ENCODE measurements at regions not wholly inside any gene's neighbourhood (a gene's known extent, or its start where the extent isn't known, plus 50 kb on each side); places are given as distances from the start of the nearest gene placed in this dataset.
"Not testable (repeated sequence)": the region's sequence is repeated elsewhere in the genome, so short reads cannot be mapped to it uniquely, and the experiment has no call there.

GRCh38 chr2:211144078-211144477, 587.7 kb downstream of the CPS1 start:
- no peak for DNase-seq
- no peak for ATAC-seq

DNA sequence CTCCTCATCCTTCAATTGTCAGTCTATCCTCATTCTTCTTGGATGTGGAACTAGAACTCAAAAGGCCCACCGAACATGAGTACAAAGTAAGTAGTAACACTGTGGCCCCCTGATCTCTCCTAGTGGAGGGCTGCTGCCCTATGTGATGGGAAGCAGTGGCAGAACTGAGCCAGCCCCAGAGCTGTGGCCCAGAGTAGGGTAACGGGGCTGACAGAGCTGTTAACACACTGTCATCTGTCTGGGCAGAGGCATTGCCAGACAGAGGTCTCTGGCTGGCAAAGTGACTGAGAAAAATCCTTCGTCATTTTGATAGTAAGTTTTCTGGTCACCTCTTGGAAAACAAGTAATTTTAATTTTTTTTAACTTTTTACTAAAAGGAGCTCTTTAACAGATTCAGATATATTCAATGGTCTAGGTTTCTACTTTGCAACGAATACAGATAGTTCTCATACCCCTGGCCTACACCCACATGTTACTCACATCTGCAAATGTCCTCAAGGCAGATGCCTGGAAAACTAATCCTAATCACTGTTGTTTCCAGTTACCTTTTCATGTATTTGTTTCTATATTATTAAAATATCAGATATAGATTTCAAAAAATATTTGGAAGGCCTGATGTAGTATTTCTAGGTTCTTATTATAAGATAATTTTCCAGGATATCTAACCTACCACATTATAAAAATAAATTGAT, 588.7 kb downstream of the CPS1 start:
- ATAC-seq: no peak
- DNase-seq: no peak

DNA sequence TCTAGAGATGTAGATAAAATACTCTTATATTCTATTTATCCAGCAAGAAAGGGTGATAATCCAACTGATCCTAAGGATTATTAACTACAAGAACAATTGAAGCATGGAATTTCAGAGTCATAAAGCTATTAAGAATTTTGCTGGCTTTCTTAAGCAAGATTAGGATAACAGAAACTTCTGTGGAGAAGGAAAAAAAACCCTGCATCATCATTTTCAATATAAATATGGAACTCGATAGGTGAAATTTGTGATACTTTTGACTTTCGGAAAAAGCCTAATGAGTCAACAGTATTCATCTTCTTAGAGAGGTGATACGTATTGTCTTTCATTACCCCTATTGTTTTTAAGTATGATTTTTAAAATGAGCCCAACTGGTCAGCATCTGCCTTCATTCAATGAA, 593.3 kb downstream of the CPS1 start:
- DNase-seq (no peak), ATAC-seq (no peak)

DNA sequence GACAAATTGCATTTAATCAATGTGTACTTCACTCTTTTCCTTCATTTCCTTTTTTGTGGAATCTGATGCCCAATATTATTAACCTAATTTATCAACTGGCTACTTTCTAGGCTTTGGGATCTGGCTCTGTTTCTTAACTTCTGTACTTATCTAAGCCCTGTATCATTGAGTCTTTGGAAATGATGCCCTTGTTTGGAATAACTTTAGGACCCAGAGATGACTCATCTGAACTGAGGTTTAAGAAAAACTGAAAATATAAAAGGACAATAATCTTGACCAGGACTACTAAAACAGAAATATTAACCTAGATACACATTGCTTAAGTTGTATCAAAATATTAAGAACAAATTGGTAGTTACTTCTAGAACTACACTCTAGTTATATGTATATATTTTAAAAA, 600.8 kb downstream of the CPS1 start:
- no peak for ATAC-seq

DNA sequence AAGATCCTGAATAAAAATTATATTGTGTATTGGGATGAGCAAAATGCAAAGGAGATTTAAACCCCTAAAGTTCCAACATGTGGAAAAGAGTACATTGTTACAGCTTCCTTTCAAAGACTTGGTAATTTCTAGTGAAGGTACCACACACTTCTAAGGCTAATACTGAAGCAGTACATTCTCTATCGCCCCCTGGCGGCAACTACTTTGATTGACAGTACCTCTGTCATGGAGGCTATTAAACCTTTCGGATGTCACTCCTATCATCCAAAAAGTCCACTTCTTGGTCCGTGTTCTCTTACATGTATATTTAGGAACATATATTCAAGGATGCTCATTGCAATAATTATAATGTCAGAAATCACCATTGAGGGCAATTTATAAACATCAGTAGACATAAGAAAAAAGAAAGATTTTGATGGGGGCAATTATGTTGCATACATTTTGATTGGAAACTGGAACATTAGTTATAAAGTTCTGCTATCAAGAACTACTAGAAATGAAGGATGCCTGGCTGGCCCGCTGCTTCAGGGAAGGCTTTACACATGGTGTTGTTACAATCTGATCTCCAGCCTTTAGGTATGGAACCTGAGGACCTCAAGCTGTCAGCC, 601.6 kb downstream of the CPS1 start:
- ATAC-seq: peak; percentile 73
- DNase-seq: peak; percentile 78

More for the DNA sequence above, 600.8 kb downstream of the CPS1 start:
- no peak for DNase-seq

GRCh38 chr2:211159972-211160371, 603.6 kb downstream of the CPS1 start:
- ATAC-seq (no peak), DNase-seq (no peak)

DNA sequence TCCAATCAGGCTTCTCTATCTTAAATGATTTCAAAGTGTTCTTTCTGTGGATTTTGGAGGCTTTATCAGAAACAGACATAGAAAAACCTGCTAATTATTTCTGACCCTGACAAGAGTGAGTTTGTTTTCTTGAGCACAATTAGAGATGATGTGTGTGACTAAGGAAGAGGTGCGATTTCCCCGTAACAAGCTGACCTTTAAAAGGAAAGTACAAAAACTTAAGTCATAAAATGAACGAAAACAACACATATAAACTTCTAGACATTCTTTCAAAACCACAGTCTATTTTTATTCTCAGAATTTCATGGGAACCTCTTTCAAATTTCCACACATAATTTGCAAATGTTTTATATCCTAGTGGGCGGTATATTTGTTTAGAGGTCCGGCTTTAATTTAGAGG, 604.8 kb downstream of the CPS1 start:
- ATAC-seq: no peak
- DNase-seq: no peak

DNA sequence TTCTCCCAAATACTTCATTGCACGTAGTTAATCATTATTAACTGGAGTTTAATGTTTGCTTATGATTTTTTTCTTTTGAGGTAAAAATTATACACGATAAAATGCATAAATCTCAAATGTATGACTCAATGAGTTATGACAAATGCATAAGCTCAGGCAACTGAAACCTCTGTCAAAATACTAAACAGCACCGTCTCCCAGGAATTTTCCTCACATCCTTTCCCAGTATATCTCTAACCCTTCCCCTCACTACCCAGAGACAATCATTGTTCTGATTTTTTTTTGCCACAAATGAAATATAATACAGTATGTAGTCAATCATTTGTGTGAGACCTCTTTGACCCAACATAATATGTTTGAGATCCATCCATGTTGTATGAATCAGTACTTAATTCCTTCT, 606.5 kb downstream of the CPS1 start:
- DNase-seq (no peak), ATAC-seq (no peak)

DNA sequence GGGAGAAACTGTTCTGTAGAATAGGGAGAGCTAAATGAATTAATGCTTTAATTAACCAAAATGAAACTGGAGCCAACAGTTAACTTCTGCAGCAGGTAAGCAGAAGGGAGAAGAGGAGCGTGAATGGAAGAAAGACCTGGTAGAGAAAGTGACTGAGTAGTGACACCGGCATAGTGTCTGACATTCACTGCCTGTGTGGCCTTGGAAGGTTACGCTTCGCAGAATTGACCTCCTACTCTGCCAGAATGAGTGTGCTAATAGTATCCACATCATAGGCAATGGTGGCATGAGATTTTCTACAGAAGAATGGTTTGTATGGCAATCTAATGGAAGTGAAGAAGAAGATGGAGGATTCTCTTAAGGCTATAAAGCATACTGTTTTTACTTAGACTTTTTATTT, 614.4 kb downstream of the CPS1 start:
- ATAC-seq (no peak), DNase-seq (no peak)

- DNase-seq: no peak
- no peak for ATAC-seq
These were observed 617.6 kb downstream of the CPS1 start for GRCh38 chr2:211174021-211174420.

GRCh38 chr2:211174631-211175030, 618.2 kb downstream of the CPS1 start:
- DNase-seq: no peak
- no peak for ATAC-seq

- ATAC-seq: no peak
These were observed 619.6 kb downstream of the CPS1 start for GRCh38 chr2:211175956-211176355.

DNA sequence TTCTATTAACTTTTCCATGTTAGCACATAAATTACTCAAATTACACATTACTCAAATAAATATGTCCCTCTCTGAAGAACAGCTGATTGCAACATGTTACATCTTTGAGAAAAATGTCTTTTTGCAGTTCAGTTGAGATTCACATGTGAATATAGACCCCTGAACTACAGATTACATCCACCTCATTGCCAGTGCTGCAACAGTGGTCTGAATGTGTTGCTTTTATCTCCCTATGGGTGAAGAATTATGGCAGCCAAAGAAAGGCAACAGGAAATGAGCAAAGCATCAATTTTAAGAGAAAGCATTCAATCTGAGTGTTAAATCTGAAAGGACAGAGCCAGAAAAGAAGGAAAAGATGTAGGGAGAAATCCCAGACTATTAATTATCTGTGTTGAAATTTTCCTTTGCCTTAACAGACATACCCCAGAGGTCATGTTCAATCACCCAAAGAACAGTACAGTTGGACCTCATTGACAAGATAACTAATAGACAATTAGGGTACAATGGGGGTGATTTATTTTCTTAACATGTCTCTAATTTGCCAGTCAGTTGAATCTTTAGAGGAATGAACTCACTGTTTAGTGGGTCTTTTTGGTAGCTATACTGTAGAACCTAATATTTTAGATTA, 620.2 kb downstream of the CPS1 start:
- no peak for ATAC-seq
- DNase-seq: no peak

More at GRCh38 chr2:211175956-211176355, 619.6 kb downstream of the CPS1 start:
- no peak for DNase-seq

DNA sequence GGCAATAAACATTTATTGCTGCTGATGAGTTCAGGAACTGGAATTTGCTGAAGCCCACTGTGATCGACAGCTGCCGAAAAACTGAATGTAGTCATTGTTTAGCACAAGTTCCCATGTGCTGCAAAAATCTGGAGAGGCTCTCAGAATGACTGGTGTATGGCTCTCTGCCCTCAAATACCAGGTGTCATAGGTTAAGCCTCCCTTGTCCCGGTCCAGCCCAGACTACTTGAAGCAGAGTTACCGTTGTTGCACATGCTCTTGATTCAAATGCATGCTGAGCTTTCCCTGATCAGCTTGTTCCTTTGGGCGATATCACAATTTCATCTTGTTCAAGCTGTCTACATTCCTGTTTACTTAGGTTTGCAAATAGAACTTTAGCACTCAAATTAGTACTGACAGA, 625.2 kb downstream of the CPS1 start:
- ATAC-seq (no peak), DNase-seq (no peak)

DNA sequence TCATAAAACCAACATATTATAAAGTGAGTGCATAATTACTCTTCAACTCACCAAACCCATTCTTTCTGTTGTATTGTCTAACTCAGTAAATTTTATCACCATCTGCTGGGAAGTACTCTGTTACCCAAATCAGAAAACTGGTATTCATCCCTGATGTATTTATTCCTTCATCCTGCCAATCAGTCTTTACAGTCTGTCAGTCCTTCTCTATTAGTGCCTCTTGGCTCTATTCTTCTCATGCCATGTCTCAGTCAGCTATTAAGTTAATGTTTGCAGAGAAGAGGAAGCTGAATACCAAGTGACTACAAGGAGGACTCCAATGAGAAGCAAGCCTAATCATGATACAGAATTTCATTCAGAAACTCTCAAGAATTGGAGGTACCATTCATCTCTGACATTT, 631.2 kb downstream of the CPS1 start:
- no peak for DNase-seq
- no peak for ATAC-seq

GRCh38 chr2:211203986-211204385, 647.6 kb downstream of the CPS1 start:
- no peak for ATAC-seq

DNA sequence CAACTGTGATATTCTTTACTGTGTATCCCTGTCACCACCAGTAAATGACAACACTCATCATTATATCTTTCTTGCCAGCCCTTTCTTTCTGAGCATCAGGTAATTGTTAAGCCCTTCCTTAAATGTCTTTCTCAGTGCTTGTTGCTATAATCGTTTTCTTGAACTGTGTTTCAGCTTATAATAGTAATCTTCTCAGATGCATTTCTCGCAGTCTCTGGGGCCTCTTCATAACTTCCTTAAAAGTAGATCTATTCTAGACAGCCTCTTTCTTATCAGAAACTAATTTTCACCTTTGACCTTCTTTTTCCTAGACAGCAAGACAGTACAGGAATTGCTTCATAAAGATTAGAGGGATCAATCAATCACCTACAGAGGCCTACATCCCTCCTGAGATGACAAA, 648.1 kb downstream of the CPS1 start:
- no peak for DNase-seq
- no peak for ATAC-seq

More at GRCh38 chr2:211203986-211204385, 647.6 kb downstream of the CPS1 start:
- no peak for DNase-seq

- DNase-seq (no peak), ATAC-seq (no peak)
These were observed 648.5 kb downstream of the CPS1 start for GRCh38 chr2:211204902-211205301.

DNA sequence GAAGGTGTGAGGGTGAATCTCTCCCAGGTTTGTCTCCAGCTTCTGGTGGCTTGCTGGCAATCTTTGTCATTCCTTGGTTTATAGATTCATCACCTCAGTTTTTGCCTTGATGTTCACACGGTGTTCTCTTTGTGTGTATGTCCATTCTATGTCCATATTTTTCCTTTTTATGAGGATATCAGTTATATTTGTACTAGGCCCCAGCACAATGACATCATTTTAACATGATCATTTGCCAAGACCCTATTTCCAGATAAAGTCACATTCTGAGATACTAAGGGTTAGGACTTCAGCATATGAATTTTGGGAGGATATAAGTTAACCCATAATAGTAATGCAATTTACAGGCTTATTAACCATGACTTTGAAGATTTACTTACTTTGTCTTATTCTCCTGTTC, 649.0 kb downstream of the CPS1 start:
- no peak for ATAC-seq

GRCh38 chr2:211205836-211206235, 649.4 kb downstream of the CPS1 start:
- DNase-seq (no peak), ATAC-seq (no peak)

More for the DNA sequence above, 649.0 kb downstream of the CPS1 start:
- no peak for DNase-seq

DNA sequence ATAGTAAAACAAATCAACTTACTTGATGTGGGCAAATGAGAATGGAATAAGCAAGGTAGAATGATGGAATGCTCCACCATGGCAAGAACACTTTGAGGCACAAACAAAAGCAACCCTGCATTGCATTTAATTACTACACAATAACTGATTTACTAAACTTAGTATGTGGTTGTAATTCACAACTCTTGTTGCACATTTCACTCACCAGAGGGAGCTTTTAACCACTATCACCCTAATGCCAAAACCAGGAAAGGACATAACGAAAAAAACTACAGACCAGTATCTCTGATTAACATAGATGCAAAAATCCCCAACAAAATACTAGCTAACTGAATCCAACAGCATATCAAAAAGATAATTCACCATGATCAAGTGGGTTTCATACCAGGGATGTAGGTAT, 659.8 kb downstream of the CPS1 start:
- ATAC-seq (no peak), DNase-seq (no peak)

- not testable (repeated sequence) for DNase-seq, ATAC-seq
These were observed 663.1 kb downstream of the CPS1 start for GRCh38 chr2:211219548-211219947.

DNA sequence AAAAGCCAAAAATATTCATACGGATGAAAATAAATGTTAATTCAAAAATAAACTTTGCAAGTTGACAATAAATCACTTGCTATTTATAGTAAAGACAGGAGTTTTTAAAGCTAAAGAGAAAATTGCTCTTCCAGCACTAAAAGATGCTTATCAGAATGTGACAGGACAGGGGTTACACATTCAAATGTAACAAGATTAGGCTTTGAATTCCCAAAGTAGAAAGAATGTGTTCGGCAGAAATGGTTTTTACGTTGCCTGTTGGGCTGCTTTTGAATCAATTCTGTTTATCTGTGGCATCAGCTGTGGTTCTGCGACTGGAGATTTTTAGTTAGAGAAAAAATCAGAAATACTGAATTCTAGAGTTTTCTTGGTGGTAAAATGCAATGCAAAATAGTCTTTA, 669.4 kb downstream of the CPS1 start:
- no peak for ATAC-seq

GRCh38 chr2:211228559-211228958, 672.2 kb downstream of the CPS1 start:
- ATAC-seq (no peak), DNase-seq (no peak)

More for the DNA sequence above, 669.4 kb downstream of the CPS1 start:
- no peak for DNase-seq

Measured in stimulated activated naive CD8-positive, alpha-beta T cell treated with anti-CD3 and anti-CD28 coated beads, Interleukin-15, Interleukin-2, amounts not matched to agents 100 U/mL and 50 U/mL, for 24 hours (primary cell).